ACC112 (cell line): ENCODE measurements at regions not wholly inside any gene's neighbourhood (a gene's known extent, or its start where the extent isn't known, plus 50 kb on each side); places are given as distances from the start of the nearest gene placed in this dataset.
"Not testable (repeated sequence)": the region's sequence is repeated elsewhere in the genome, so short reads cannot be mapped to it uniquely, and the experiment has no call there.

Experiments used
- H2AFZ ChIP-seq: fragments of 200-600 bp; sonication (generic); one replicate; pipeline ENCODE4 v1.6.0; 2017; ENCODE audit warnings: antibody characterized with exemption, low read length; ENCODE audit not compliant: unreplicated experiment
- H3K27ac ChIP-seq: fragments of 200-600 bp; sonication (generic); 2 replicates; pipeline ENCODE4 v1.5.1; 2014; ENCODE audit warnings: low read depth, mild to moderate bottlenecking, antibody characterized with exemption, low read length, moderate library complexity
- H3K27me3 ChIP-seq: fragments of 200-600 bp; sonication (generic); 2 replicates; pipeline ENCODE4 v1.6.1; 2014; ENCODE audit warnings: mild to moderate bottlenecking, antibody characterized with exemption, low read length, moderate library complexity, mixed read lengths; ENCODE audit not compliant: insufficient read depth
- H3K36me3 ChIP-seq: fragments of 200-600 bp; sonication (generic); 2 replicates; pipeline ENCODE4 v1.6.1; 2016; ENCODE audit warnings: mild to moderate bottlenecking, antibody characterized with exemption, low read length, moderate library complexity, mixed read lengths; ENCODE audit not compliant: insufficient read depth
- H3K4me1 ChIP-seq: fragments of 200-600 bp; sonication (generic); one replicate; pipeline ENCODE4 v1.6.1; 2016; ENCODE audit warnings: low read length, mixed read lengths; ENCODE audit not compliant: insufficient read depth, unreplicated experiment, control insufficient read depth
- H3K4me3 ChIP-seq: fragments of 200-600 bp; sonication (generic); 2 replicates; pipeline ENCODE4 v1.5.1; 2014; ENCODE audit warnings: mild to moderate bottlenecking, low read depth, low read length
- H3K79me2 ChIP-seq: fragments of 200-600 bp; sonication (generic); one replicate; pipeline ENCODE4 v1.6.0; 2016; ENCODE audit warnings: low read length; ENCODE audit not compliant: control insufficient read depth, unreplicated experiment, insufficient read depth

DNA sequence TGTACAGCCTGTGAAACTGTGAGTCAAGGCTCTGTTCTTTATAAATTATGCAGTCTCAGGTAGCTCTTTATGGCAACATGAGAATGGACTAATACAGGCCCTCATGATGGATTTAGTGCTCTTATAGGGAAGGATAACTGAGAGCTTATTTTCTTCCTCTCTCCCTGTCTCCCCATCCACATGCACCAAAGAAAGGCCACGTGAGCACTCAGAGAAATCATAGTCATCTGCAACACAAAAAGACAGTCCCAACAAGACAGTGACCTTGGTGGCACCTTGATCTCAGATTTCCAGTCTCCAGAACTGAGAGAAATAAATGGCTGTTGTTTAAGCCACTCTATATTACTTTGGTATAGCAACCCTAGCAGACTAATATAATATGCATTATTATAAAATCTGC, 2133.6 kb upstream of the ACO1 start:
- no peak overlapping the region for H3K27ac ChIP-seq
- H3K27me3 ChIP-seq: no peaks in the 10 kb centered on the region
- no peak overlapping the region for H3K4me3 ChIP-seq
- H3K36me3 ChIP-seq: no peaks in the 10 kb centered on the region
- no peaks in the 10 kb centered on the region for H3K4me1 ChIP-seq
- H2AFZ ChIP-seq: no peak overlapping the region
- no peaks in the 10 kb centered on the region for H3K79me2 ChIP-seq

DNA sequence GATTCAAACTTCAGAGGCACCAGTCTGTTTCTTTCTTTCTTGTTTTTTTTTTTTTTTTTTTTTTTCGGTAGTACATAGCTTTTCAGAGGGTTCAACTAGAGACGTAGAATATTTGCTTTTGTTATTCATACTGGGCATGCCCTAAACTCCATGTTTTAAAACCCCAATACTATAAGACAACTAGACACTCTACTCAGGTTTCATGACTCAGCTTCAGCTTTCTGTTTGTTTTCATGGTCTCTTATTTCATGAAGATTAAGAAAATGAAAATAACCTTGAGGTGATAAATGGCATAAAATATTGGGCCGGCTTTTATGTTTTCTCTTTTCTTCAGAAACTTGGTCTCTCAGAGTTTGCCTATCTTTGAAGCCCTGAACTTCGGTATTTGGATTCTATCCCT, 2126.3 kb upstream of the ACO1 start:
- Histone ChIP-seq H2AFZ (no peak overlapping the region), H3K27me3 (no peaks in the 10 kb centered on the region), H3K79me2 (no peaks in the 10 kb centered on the region), H3K4me3 (no peak overlapping the region), H3K36me3 (no peaks in the 10 kb centered on the region), H3K4me1 (no peaks in the 10 kb centered on the region), H3K27ac (no peak overlapping the region)

DNA sequence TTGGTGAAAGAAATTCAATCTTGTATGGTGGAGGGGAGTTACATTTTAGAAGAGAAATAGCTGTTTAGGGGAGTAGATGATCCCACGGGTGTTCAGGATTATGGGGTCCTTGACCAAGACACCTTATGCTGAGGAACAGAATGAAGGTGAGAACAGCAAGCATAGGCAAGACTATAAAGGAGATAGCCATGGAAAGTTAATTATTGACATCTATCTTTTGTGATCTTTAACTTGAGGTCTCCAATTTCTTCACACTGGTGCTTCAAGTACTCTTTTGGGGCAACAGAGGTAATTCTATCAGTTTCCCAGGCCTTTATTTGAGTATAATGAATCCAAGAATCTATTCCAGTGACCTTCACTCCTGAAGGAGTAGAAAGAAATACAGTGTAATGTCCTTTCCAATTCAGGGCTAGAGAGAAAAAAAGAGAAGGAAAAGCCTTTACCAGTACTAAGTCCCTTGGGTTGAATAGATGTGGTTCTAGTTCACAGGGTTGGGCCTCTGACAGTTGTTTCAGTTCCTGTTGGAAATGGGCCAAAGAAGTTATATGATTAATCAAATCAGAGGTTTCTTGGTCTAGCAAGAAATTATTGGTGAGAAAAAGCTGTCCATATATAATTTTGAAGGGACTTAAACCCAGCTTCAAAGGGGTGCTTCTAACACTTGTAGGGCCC, 2104.1 kb upstream of the ACO1 start:
- H3K27ac ChIP-seq: no peak overlapping the region
- no peak overlapping the region for H3K4me3 ChIP-seq
- H3K36me3 ChIP-seq: no peaks in the 10 kb centered on the region
- no peak overlapping the region for H2AFZ ChIP-seq
- no peaks in the 10 kb centered on the region for H3K27me3 ChIP-seq
- no peaks in the 10 kb centered on the region for H3K79me2 ChIP-seq
- no peaks in the 10 kb centered on the region for H3K4me1 ChIP-seq

DNA sequence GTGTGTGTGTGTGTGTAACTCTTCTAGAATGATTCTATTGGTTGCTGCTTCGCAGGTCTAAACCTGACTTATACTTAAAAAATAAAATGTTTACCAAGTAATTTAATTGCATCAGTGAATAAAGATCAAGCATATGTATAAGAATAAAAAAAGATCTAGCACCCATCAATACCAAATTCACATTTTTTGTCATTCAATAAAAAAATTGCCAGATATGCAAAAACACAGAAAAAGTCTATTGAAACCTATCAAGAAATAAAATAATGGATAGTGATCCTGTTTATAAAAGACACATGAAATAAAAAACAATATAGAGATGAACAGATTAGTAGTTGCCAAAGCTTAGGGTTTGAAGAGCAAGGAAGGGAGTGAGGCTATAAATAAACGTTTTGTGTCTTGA, 2095.0 kb upstream of the ACO1 start:
- Histone ChIP-seq H3K79me2 (no peaks in the 10 kb centered on the region), H3K36me3 (no peaks in the 10 kb centered on the region), H3K27me3 (no peaks in the 10 kb centered on the region), H2AFZ (no peak overlapping the region), H3K27ac (no peak overlapping the region), H3K4me3 (no peak overlapping the region), H3K4me1 (no peaks in the 10 kb centered on the region)

DNA sequence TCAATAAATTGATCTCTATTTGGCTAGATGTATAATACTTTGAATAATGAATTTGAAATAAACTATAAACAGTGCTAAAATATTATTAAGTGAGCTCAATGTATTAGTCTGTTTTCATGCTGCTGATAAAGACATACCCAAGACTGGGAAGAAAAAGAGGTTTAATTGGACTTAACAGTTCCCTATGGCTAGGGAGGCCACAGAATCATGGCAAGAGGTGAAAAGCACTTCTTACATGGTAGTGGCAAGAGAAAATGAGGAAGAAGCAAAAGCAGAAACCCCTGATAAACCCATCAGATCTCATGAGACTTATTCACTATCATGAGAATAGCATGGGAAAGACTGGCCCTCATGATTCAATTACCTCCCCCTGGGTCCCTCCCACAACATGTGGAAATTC, 2092.4 kb upstream of the ACO1 start:
- not testable (repeated sequence) for H3K36me3 ChIP-seq, H3K79me2 ChIP-seq, H3K27me3 ChIP-seq, H3K4me1 ChIP-seq, H3K27ac ChIP-seq, H2AFZ ChIP-seq, H3K4me3 ChIP-seq

DNA sequence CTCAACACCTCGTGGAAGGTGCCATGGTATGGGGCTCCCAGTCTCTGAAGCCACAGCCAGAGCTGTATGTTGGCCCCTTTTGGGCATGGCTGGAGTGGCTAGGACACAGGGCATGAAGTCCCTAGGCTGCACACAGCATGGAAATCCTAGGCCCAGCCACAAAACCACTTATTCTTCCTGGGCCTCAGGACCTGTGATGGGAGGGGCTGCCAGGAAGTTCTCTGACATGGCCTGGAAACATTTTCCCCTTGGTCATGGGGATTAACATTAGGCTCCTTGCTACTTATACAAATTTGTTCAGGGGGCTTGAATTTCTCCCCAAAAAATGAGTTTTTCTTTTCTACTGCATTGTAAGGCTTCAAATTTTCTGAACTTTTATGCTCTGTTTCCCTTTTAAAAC, 2091.2 kb upstream of the ACO1 start:
- no peaks in the 10 kb centered on the region for H3K27me3 ChIP-seq
- no peaks in the 10 kb centered on the region for H3K79me2 ChIP-seq
- no peaks in the 10 kb centered on the region for H3K4me1 ChIP-seq
- no peak overlapping the region for H2AFZ ChIP-seq
- no peak overlapping the region for H3K4me3 ChIP-seq
- no peaks in the 10 kb centered on the region for H3K36me3 ChIP-seq
- no peak overlapping the region for H3K27ac ChIP-seq

DNA sequence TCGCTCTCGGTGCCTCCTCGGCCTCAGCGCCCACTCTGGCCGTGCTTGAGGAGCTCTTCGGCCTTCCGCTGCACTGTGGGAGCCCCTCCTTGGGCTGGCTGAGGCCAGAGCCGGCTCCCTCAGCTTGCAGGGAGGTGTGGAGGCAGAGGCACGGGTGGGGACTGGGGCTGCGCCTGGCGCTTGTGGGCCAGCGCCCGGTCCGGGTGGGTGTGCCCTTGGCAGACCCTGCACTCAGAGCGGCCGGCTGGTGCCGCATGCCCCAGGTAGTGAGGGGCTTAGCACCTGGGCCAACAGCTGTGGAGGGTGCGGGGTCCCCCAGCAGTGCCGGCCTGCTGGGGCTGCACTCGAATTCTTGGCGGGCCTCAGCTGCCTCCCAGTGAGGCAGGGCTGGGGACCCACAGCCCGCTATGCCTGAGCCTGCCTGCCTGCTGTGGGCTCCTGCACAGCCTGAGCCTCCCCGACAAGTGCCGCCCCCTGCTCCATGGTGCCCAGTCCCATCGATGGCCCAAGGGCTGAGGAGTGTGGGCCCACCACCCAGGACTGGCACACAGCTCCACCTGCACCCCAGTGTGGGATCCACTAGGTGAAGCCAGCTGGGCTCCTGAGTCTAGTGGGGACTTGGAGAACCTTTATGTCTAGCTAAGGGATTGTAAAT, 2085.2 kb upstream of the ACO1 start:
- no peak overlapping the region for H2AFZ ChIP-seq
- H3K79me2 ChIP-seq: no peaks in the 10 kb centered on the region
- H3K27me3 ChIP-seq: no peaks in the 10 kb centered on the region
- no peak overlapping the region for H3K27ac ChIP-seq
- H3K4me1 ChIP-seq: no peaks in the 10 kb centered on the region
- H3K4me3 ChIP-seq: no peak overlapping the region
- no peaks in the 10 kb centered on the region for H3K36me3 ChIP-seq

DNA sequence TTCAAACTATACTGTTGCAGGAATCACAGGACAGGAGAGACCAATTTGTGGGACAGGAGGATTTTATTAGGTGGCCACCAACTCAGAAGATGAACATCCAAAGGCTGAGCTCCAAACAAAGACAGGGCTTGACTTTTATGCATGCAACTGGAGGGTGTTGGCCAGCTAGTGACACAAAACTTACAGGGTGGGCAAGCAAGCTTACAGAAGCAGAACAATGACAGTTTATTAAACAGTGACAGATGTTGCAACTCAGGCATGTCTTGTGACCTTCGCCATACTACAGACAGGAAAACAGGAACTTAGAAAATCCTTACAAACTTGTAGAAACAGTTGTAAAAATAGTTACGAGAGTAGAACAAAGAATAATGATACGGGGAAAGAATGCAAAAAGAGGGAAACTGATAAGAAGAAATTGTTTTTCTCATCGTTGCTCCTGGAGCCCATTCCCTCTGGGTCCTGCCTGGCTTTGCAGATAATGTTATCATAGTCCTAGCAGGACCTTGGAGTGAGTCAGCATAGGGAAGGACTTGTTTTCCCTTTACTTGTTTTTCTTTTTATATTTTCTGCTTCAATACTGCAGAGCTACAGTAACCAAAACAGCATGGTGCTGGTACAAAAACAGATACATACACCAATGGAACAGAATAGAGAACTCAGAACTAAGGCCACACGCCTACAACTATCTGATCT, 2083.0 kb upstream of the ACO1 start:
- Histone ChIP-seq H3K27ac (no peak overlapping the region), H2AFZ (no peak overlapping the region), H3K4me1 (no peaks in the 10 kb centered on the region)

DNA sequence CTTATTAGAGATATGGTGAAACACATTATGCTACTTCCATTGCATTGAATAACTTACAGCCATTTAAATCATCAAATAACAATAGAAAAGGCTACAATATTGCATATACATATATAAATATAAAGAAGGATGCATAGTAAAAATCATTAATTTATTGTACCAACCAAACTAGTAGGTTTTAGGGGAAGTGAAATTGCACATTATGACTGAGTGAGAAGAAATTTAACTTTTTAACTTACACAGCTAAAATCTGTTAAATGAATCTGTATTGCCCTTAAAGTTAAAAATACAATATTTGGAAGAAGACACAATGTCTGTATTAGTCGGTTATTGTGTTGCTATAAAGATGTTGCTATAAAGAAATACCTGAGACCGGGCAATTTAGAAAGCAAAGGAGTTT, 2073.7 kb upstream of the ACO1 start:
- no peaks in the 10 kb centered on the region for H3K79me2 ChIP-seq
- H3K4me3 ChIP-seq: no peak overlapping the region
- no peak overlapping the region for H2AFZ ChIP-seq
- H3K27me3 ChIP-seq: no peaks in the 10 kb centered on the region
- H3K36me3 ChIP-seq: no peaks in the 10 kb centered on the region
- no peaks in the 10 kb centered on the region for H3K4me1 ChIP-seq
- no peak overlapping the region for H3K27ac ChIP-seq

More for the DNA sequence above, 2083.0 kb upstream of the ACO1 start:
- Histone ChIP-seq H3K27me3 (no peaks in the 10 kb centered on the region), H3K36me3 (no peaks in the 10 kb centered on the region), H3K79me2 (no peaks in the 10 kb centered on the region), H3K4me3 (no peak overlapping the region)

DNA sequence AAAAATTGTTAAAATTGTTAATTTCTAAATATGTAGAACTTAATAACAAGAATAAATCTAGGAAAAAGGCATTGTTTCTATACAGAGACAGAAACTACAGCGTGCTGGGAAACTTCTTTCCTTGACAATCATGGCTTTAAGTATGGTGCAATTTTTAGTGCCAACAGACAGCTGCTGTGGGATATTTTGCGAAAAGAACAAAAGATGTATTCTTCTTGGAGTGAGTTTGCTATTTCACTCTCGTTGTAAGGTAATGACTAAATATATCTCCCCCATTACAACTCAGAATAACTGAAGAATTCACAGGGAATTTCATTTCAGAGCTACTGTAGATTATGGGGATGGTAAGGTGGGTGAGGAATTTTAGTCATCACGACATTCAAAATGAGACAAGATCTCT, 2055.0 kb upstream of the ACO1 start:
- no peaks in the 10 kb centered on the region for H3K4me1 ChIP-seq
- no peaks in the 10 kb centered on the region for H3K79me2 ChIP-seq
- no peak overlapping the region for H3K4me3 ChIP-seq
- H3K27ac ChIP-seq: no peak overlapping the region
- no peaks in the 10 kb centered on the region for H3K27me3 ChIP-seq
- H3K36me3 ChIP-seq: no peaks in the 10 kb centered on the region
- no peak overlapping the region for H2AFZ ChIP-seq

DNA sequence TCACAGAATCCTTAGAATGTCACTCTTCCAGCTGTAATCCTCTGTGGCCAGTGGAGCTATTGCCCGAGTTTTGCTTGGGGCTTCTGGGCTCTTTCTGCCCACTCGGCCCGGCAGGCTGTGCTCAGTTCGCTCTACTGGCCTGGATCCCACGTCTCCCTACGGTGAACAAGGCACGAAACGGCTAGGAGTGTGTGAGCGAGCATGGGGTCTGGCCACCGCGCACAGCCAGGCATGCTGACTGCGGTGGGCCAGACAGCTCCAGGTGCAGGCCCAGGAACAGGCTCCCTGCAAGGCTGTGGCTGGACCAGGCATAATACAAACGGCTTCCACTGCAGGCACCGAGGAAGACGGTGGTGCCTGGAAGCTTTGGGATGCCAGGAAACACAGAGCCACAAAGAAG, 2035.5 kb upstream of the ACO1 start:
- no peaks in the 10 kb centered on the region for H3K27me3 ChIP-seq
- H3K4me1 ChIP-seq: no peaks in the 10 kb centered on the region
- H3K36me3 ChIP-seq: no peaks in the 10 kb centered on the region
- no peak overlapping the region for H3K4me3 ChIP-seq
- H3K27ac ChIP-seq: no peak overlapping the region
- H3K79me2 ChIP-seq: no peaks in the 10 kb centered on the region
- no peak overlapping the region for H2AFZ ChIP-seq
